Uterus (tissue), 3 donors: ENCODE measurements at regions not wholly inside any gene's neighbourhood (a gene's known extent, or its start where the extent isn't known, plus 50 kb on each side); places are given as distances from the start of the nearest gene placed in this dataset.

Source experiments
- DNase-seq, 2 donors: peaks; one replicate each; pipeline ENCODE4 v3.0.0-alpha.2; 2019 to 2020
- H3K27ac ChIP-seq, 2 donors: fragments of 200-600 bp; sonication (generic); 1 replicate in 1 of 2; 2 replicates in 1 of 2; pipeline ENCODE4 v1.5.1; 2016 to 2018
- H3K27me3 ChIP-seq, 2 donors: fragments of 200-600 bp; sonication (generic); one replicate each; pipeline ENCODE4 v1.5.1; 2018 to 2019; ENCODE audit warnings: control low read depth in 1 of 2
- H3K36me3 ChIP-seq, 2 donors: fragments of 200-600 bp; sonication (generic); one replicate each; pipeline ENCODE4 v1.5.1; 2019; ENCODE audit warnings: control low read depth in 1 of 2
- H3K4me1 ChIP-seq, 2 donors: fragments of 200-600 bp; sonication (generic); one replicate each; pipeline ENCODE4 v1.5.1; 2018 to 2019; ENCODE audit warnings: control low read depth in 1 of 2
- H3K4me3 ChIP-seq, 2 donors: fragments of 200-600 bp; sonication (generic); 1 replicate in 1 of 2; 2 replicates in 1 of 2; pipeline ENCODE4 v1.5.1; 2018 to 2019; ENCODE audit warnings: mild to moderate bottlenecking in 1 of 2
- H3K9me3 ChIP-seq, 2 donors: fragments of 200-600 bp; sonication (generic); one replicate each; pipeline ENCODE4 v1.5.1; 2019; ENCODE audit warnings: control low read depth in 1 of 2
- CTCF ChIP-seq, 4 experiments: fragments of 200-600 bp in 2 of 4; fragments of 450-650 bp in 2 of 4; sonication (generic) in 2 of 4; IDR thresholded peaks; one replicate each; pipeline ENCODE4 v1.5.1; 2016 to 2019; ENCODE audit warnings: antibody characterized with exemption in 4 of 4, mild to moderate bottlenecking in 2 of 4, moderate library complexity in 1 of 4
- POLR2A ChIP-seq, 2 donors: fragments of 450-650 bp; IDR thresholded peaks; one replicate each; pipeline ENCODE4 v1.6.1; 2016; ENCODE audit warnings: antibody characterized with exemption in 2 of 2, mild to moderate bottlenecking in 1 of 2, moderate library complexity in 1 of 2
- intact Hi-C: fragments of 100-400 bp; cut with DNase I; formaldehyde crosslinking; loops from one replicate; pipeline ENCODE4 v1.15.1; 2023; ENCODE audit warnings: low total_unique reads
- donor health status: DM: yes; HTN: yes; CAD: no.

DNA sequence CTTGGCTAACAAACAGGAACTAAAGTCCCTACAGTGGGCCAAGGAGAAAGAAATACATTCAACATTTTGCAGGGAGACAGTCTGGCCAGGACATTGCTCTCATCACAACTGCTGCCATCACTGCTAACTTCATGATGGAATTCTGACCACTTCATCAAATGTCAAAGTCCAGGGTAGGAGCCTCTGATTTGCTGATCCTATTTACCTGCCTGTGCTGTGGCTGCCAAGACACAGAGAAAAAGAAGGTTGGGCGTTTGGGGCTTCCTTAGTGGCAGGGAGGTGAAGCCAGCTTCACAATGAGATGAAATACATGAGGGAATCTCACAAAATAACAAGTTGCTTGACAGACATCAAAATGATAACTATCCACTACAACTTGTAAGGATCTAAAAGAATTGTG lies 343.9 kb upstream of the CADM1 start:
- H3K4me3 ChIP-seq = no peak overlapping the region
- DNase-seq = no peak
- H3K27ac ChIP-seq = no peak overlapping the region
- no peaks in the 10 kb centered on the region for H3K36me3 ChIP-seq
- no peaks in the 10 kb centered on the region for H3K27me3 ChIP-seq
- TF ChIP-seq CTCF (IDR thresholded peaks at IDR 0.05) = no peak
- no peak for TF ChIP-seq POLR2A (IDR thresholded peaks at IDR 0.05)
- intact Hi-C loops = no loop called here
- H3K4me1 ChIP-seq = no peaks in the 10 kb centered on the region
- no peaks in the 10 kb centered on the region for H3K9me3 ChIP-seq

DNA sequence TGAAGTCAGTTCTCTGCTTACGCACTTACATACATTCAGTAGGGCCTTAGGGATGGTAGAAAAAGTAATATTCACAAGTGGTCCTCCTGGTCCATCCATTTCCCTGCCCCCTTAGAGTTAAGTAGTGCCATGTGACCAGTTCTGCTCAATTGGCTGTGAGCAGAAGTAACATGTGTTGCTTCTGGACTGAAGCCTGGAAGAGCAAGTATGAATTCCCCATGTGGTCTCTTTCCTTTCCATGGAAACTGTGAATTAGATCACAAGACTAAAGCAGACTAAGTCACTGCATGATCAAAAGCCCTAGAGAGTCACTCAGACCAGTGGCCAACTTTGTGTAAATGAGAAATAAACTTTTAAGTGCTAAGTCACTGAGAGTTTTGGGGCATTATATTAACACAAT lies 341.7 kb upstream of the CADM1 start:
- Histone ChIP-seq H3K4me3 (no peak overlapping the region), H3K27ac (no peak overlapping the region), H3K4me1 (no peaks in the 10 kb centered on the region), H3K36me3 (no peaks in the 10 kb centered on the region), H3K9me3 (no peaks in the 10 kb centered on the region), H3K27me3 (no peaks in the 10 kb centered on the region)
- TF ChIP-seq CTCF (IDR thresholded peaks at IDR 0.05) (no peak), POLR2A (IDR thresholded peaks at IDR 0.05) (no peak)
- no peak for DNase-seq
- intact Hi-C loops = no loop called here

DNA sequence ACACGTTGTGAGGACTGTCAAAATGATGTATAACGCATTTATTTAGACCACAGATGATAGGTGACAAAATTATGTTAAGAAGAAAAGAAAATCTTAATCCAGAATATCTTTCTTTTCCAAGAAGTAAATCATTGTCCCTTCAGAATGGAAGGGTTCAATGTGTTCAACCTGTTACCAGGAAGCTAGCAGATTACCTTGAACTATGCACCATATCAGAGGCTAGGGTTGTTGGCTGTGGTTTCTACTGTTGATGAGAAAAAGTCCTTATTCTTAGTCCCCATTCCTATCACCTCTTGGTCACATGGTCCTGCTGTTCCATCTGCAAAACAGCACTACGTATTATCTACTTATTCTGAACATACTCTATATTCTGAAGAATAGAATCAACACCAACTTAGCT lies 339.5 kb upstream of the CADM1 start:
- no peak for TF ChIP-seq POLR2A (IDR thresholded peaks at IDR 0.05)
- TF ChIP-seq CTCF (IDR thresholded peaks at IDR 0.05) = no peak
- DNase-seq = no peak
- Histone ChIP-seq H3K4me3 (no peak overlapping the region), H3K27me3 (no peaks in the 10 kb centered on the region), H3K4me1 (no peaks in the 10 kb centered on the region), H3K27ac (no peak overlapping the region), H3K9me3 (no peaks in the 10 kb centered on the region), H3K36me3 (no peaks in the 10 kb centered on the region)
- intact Hi-C loops = no loop called here

DNA sequence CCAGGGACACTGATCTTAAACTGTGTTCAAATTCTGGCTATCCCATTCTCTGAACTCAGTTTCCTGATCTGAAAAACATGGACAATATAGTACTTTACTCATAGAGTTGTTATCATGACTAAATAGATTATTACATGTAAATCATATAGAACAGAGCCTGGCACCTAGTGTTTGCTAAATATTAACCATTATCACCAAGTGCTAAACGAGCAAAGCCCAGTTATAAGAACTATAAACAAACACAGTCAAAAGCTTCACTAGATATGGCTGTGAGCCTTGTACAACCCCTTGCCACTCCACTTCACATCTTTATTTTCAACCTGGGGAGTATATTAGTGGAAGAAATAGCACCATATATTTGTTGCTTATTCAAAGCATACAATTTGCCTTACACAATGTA lies 338.9 kb upstream of the CADM1 start:
- TF ChIP-seq CTCF (IDR thresholded peaks at IDR 0.05) = no peak
- TF ChIP-seq POLR2A (IDR thresholded peaks at IDR 0.05) = no peak
- H3K27me3 ChIP-seq = no peaks in the 10 kb centered on the region
- H3K36me3 ChIP-seq = no peaks in the 10 kb centered on the region
- intact Hi-C loops = no loop called here
- no peaks in the 10 kb centered on the region for H3K9me3 ChIP-seq
- DNase-seq = no peak
- H3K4me3 ChIP-seq = no peak overlapping the region
- H3K27ac ChIP-seq = no peak overlapping the region
- no peaks in the 10 kb centered on the region for H3K4me1 ChIP-seq

DNA sequence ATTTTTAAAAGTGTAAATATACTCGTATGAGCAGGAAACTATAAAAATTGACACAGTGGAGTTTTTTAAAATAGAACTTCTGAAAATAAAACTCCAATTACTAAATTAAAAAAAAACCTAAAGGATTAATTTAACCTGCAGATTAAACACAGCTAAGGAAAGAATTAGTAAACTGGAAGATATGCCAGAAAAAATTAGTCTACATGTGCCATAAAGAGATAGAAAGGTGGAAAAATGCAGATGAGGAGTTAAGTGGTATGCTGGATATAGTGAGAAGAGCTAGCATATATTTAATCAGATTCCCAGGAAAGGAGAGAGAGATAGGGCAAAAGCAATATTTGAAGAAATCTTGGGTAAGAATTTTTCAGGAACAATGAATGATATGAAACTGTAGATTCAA lies 315.8 kb upstream of the CADM1 start:
- intact Hi-C loops = no loop called here
- H3K27me3 ChIP-seq = no peaks in the 10 kb centered on the region
- DNase-seq = no peak
- no peaks in the 10 kb centered on the region for H3K4me1 ChIP-seq
- H3K36me3 ChIP-seq = no peaks in the 10 kb centered on the region
- H3K4me3 ChIP-seq = no peak overlapping the region
- no peak overlapping the region for H3K27ac ChIP-seq
- H3K9me3 ChIP-seq = no peaks in the 10 kb centered on the region
- TF ChIP-seq POLR2A (IDR thresholded peaks at IDR 0.05) = no peak
- TF ChIP-seq CTCF (IDR thresholded peaks at IDR 0.05) = no peak
